ENCODE measurements at regions not wholly inside any gene's neighbourhood (a gene's known extent, or its start where the extent isn't known, plus 50 kb on each side); places are given as distances from the start of the nearest gene placed in this dataset.
"Not testable (repeated sequence)": the region's sequence is repeated elsewhere in the genome, so short reads cannot be mapped to it uniquely, and the experiment has no call there.

DNA sequence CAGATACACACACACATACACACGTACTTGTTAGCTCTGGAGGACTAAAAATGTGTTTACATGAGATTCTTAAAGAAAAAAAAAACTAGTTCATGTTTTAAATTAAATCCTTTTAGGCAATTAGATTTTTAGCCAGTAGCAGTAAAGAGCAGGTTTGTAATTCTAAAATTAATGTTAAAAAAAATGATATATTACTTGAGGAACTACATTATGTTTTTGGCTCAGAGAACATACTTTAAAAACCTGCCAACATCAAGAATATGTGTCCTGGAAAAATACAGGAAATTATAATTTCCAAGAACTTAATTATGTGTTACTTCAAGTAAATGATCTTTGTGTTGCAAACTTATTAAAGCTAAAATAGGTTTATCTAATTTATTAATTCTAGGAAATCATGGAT, 594.3 kb upstream of the PCDH7 start:
- no peak for DNase-seq (ENCODE audit: low read depth)
- H3K4me3 ChIP-seq (ENCODE audit: low read depth, low read length), result no peak overlapping the region
- TF ChIP-seq, protein P1, sequence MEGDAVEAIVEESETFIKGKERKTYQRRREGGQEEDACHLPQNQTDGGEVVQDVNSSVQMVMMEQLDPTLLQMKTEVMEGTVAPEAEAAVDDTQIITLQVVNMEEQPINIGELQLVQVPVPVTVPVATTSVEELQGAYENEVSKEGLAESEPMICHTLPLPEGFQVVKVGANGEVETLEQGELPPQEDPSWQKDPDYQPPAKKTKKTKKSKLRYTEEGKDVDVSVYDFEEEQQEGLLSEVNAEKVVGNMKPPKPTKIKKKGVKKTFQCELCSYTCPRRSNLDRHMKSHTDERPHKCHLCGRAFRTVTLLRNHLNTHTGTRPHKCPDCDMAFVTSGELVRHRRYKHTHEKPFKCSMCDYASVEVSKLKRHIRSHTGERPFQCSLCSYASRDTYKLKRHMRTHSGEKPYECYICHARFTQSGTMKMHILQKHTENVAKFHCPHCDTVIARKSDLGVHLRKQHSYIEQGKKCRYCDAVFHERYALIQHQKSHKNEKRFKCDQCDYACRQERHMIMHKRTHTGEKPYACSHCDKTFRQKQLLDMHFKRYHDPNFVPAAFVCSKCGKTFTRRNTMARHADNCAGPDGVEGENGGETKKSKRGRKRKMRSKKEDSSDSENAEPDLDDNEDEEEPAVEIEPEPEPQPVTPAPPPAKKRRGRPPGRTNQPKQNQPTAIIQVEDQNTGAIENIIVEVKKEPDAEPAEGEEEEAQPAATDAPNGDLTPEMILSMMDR (IDR thresholded peaks at IDR 0.05; ENCODE audit: low read depth, low read length, missing control alignments), result no peak

DNA sequence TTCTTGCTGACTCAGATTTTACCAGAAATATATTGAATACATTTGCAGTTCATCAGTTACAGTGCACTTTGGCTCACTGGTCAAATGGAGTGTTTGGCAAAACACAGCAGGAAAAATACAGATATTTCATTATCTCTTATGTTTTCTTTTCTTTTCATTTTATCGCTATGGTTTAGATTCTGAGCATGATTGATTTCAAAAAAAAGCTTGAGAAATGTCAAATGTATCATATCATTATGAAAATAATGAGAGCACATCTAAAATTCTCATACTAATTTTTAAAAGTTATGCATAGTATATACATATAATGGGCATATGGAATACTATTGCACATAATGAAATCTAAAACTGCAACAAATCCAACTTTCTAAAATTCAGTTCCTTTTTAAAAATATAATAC, 593.8 kb upstream of the PCDH7 start:
- TF ChIP-seq, protein P1 (IDR thresholded peaks at IDR 0.05; ENCODE audit: low read depth, low read length, missing control alignments), result no peak
- in situ Hi-C loops (cut with HindIII; ENCODE audit: low sequenced_read_pairs), result no loop called here
- no peak overlapping the region for H3K4me3 ChIP-seq (ENCODE audit: low read depth, low read length)
- no peak for DNase-seq (ENCODE audit: low read depth)

More for the DNA sequence above, 594.3 kb upstream of the PCDH7 start:
- in situ Hi-C loops (cut with HindIII; ENCODE audit: low sequenced_read_pairs), result no loop called here

DNA sequence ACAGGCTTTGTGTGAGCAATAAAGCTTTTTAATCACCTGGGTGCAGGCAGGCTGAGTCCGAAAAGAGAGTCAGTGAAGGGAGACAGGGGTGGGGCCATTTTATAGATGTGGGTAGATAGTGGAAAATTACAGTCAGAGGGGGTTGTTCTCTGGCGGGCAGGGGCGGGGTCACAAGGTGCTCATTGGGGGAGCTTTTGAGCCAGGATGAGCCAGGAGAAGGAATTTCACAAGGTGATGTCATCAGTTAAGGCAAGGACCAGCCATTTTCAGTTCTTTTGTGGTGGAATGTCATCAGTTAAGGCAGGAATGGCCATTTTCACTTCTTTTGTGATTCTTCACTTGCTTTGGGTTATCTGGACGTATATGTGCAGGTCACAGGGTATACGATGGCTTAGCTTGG, 571.3 kb upstream of the PCDH7 start:
- DNase-seq (ENCODE audit: low read depth); in situ Hi-C loops (cut with HindIII; ENCODE audit: low sequenced_read_pairs); H3K4me3 ChIP-seq (ENCODE audit: low read depth, low read length): not testable (repeated sequence)

DNA sequence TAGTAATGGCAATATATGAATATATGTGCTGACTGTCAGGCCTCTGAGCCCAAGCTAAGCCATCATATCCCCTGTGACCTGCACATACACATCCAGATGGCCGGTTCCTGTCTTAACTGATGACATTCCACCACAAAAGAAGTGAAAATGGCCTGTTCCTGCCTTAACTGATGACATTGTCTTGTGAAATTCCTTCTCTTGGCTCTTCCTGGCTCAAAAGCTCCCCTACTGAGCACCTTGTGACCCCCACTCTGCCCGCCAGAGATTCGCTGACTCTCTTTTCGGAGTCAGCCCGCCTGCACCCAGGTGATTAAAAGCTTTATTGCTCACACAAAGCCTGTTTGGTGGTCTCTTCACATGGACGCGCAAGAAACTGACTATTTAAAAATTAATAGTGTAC, 570.6 kb upstream of the PCDH7 start:
- in situ Hi-C loops (cut with HindIII; ENCODE audit: low sequenced_read_pairs); H3K4me3 ChIP-seq (ENCODE audit: low read depth, low read length); DNase-seq (ENCODE audit: low read depth): not testable (repeated sequence)

DNA sequence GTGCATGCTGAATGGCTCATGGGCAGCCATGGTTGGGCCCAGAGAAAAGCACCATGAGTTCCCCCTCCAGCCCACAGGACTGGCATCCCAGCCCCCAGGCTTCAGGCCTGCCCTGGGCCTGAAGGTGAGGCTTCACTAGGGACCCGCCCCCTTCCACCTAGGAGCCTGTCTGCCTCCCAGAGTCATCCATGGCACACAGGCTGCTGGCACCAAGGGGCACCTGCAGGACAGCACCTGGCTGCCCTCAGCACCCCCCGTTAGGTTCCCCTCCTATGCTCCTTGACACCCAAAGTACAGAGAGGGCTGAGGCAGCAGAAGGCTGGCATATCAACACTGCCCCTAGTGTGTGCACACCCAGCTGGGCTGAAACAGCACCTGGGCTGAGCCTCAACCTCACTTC, 566.7 kb upstream of the PCDH7 start:
- in situ Hi-C loops (cut with HindIII; ENCODE audit: low sequenced_read_pairs), result no loop called here
- H3K4me3 ChIP-seq (ENCODE audit: low read depth, low read length), result no peak overlapping the region
- DNase-seq (ENCODE audit: low read depth), result no peak
- TF ChIP-seq, protein P1 (IDR thresholded peaks at IDR 0.05; ENCODE audit: low read depth, low read length, missing control alignments), result no peak

DNA sequence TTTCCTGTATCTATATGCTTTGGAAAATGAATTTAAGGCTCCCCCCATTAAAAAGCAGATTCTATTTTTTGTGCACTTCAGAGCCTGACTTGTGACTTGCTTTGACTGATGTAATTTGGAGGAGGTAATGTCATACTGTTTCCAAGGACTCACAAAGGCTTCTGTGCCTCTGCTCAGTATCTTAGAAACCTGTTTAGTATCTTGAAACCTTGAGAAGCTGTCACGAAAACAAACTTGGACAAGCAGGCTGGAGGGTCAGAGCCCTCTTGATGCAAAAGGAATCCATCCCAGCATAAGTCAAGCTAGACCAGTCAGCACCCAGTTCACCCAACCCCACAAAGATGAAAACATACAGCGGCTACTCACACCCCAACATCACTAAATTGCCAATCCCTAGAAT, 560.0 kb upstream of the PCDH7 start:
- H3K4me3 ChIP-seq (ENCODE audit: low read depth, low read length), result no peak overlapping the region
- DNase-seq (ENCODE audit: low read depth), result no peak
- in situ Hi-C loops (cut with HindIII; ENCODE audit: low sequenced_read_pairs), result no loop called here
- TF ChIP-seq, protein P1 (IDR thresholded peaks at IDR 0.05; ENCODE audit: low read depth, low read length, missing control alignments), result no peak

DNA sequence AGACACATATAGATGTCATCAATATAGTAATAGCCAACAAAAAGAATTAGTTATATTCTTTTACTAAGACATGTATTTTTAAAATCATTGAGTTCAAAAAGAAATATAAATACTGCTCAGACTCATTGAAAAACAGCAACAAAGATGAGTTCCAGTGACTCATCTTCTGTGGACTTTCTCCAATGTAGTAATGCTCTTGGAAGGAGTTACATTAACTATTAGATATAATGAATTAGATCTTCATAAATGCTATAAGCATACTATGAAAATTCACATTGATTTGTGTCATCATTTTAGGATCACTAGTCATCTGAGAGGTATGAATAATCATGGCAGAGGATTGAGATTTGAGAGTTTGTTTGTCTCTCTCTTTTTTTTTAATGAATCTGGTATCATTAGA, 547.8 kb upstream of the PCDH7 start:
- no peak overlapping the region for H3K4me3 ChIP-seq (ENCODE audit: low read depth, low read length)
- TF ChIP-seq, protein P1 (IDR thresholded peaks at IDR 0.05; ENCODE audit: low read depth, low read length, missing control alignments), result no peak
- no peak for DNase-seq (ENCODE audit: low read depth)
- in situ Hi-C loops (cut with HindIII; ENCODE audit: low sequenced_read_pairs), result no loop called here

DNA sequence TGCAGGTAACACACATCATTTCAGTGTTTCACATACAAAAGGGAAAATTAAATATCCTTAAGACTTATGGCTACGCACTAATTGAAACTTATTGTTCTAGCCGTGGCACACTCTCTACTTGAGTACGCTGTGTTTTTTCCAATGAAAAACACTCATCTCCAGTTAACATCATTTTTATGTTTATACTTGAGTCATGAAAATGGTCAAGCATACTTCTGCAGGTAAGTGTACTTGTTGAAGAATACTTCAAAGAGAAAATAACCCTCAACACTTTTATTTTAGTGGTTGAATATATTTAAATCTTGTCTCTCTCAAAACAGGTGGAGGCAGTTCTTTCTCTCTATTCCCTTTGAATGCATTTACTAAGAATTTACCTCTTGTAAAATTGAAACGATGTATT, 538.7 kb upstream of the PCDH7 start:
- in situ Hi-C loops (cut with HindIII; ENCODE audit: low sequenced_read_pairs), result no loop called here
- H3K4me3 ChIP-seq (ENCODE audit: low read depth, low read length), result no peak overlapping the region
- no peak for DNase-seq (ENCODE audit: low read depth)
- TF ChIP-seq, protein P1 (IDR thresholded peaks at IDR 0.05; ENCODE audit: low read depth, low read length, missing control alignments), result no peak

All from astrocyte of the cerebellum (primary cell).